C4-2B (cell line): ENCODE measurements at regions not wholly inside any gene's neighbourhood (a gene's known extent, or its start where the extent isn't known, plus 50 kb on each side); places are given as distances from the start of the nearest gene placed in this dataset.

ENCODE experiments used
- CTCF ChIP-seq: fragments of 450-650 bp; conservative IDR thresholded peaks from 2 replicates; pipeline ENCODE4 v1.5.1; 2017; ENCODE audit warnings: mild to moderate bottlenecking
- ZFX ChIP-seq: fragments of 450-650 bp; IDR thresholded peaks from 2 replicates; pipeline ENCODE4 v1.6.1; 2017

DNA sequence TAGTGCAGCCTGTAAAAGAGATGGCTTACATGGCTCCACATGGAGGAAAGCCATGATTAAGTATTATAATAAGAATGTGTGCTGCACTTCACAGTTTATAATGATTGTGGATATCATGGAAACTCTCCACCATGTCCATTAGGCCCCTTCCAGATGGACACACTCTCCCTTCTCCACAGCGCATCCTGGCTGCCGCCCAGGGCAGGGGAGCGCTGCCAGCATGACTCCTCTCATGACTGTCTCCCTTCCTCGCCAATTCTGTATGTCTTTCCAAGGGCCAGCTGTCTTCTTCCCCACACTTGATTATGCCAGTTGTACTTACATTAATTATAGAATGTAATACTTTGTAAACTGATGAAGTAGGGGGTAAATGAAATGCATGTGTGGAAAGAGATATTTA is 259.3 kb upstream of the TMEM72 start:
- TF ChIP-seq CTCF (no peak), ZFX (no peak)
